ENCODE measurements at regions not wholly inside any gene's neighbourhood (a gene's known extent, or its start where the extent isn't known, plus 50 kb on each side); places are given as distances from the start of the nearest gene placed in this dataset.

DNA sequence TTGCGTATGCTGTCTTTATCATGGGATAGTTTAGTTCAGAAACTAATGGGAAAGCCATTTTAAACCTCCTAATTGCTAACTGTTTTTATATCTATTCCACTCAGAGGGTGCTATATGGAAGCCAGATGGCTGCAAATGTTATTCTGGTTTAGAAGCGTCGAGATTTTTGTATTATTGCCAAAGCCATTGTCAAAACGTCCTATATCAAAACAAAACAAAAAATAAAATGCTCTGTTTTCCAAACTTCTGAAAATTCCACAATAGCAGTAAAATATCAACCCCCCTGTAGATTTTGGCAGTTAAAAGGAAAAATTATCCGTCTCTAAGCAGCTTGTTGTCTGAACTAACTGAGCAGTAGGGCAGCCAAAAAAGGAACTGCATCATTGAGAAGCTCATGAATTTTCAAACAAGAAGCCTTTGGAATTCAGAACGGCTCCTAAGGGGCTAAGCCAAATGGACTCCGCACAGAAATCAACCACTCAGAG lies 195.4 kb upstream of the CWC22 start:
- H3K4me3 ChIP-seq (ENCODE audit: control insufficient read depth, low read depth, low read length), result no peak overlapping the region
- TF ChIP-seq CTCF (conservative IDR thresholded peaks at IDR 0.05; ENCODE audit: control insufficient read depth, insufficient read depth, low read depth, low read length), result no peak
- DNase-seq (ENCODE audit: low read depth), result peak; percentile 38

DNA sequence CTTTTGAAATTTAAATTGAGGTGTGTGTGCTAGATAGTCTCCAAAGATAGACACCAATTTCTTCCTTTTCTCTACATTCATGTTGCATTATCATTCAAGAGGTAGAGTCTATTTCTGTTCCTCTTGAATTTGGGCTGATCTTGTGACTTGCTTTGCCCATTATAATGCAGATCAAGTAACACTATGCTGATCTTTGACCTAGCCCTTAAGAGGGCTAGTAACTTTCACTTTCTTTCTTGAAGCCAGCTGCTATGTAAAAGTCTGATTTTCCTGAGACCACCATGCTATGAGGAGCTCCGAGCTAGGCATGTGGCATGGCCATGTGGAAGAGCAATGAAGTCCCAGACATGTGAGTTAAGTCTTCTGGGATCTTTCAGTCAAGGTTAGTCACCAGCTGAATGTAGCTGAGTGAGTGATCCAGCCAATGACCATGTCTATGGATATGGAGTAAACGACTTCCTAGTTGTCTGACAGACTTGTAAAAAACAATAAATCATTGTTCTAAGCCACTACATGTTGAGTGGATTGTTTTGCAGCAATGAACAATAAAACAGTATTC lies 189.4 kb upstream of the CWC22 start:
- peak; percentile 49 for DNase-seq (ENCODE audit: low read depth)
- no peak overlapping the region for H3K4me3 ChIP-seq (ENCODE audit: control insufficient read depth, low read depth, low read length)
- no peak for TF ChIP-seq CTCF (conservative IDR thresholded peaks at IDR 0.05; ENCODE audit: control insufficient read depth, insufficient read depth, low read depth, low read length)

- no peak for TF ChIP-seq CTCF (conservative IDR thresholded peaks at IDR 0.05; ENCODE audit: control insufficient read depth, insufficient read depth, low read depth, low read length)
- no peak overlapping the region for H3K4me3 ChIP-seq (ENCODE audit: control insufficient read depth, low read depth, low read length)
- DNase-seq (ENCODE audit: low read depth), result no peak
These were observed 188.8 kb upstream of the CWC22 start for GRCh38 chr2:180195847-180196246.

DNA sequence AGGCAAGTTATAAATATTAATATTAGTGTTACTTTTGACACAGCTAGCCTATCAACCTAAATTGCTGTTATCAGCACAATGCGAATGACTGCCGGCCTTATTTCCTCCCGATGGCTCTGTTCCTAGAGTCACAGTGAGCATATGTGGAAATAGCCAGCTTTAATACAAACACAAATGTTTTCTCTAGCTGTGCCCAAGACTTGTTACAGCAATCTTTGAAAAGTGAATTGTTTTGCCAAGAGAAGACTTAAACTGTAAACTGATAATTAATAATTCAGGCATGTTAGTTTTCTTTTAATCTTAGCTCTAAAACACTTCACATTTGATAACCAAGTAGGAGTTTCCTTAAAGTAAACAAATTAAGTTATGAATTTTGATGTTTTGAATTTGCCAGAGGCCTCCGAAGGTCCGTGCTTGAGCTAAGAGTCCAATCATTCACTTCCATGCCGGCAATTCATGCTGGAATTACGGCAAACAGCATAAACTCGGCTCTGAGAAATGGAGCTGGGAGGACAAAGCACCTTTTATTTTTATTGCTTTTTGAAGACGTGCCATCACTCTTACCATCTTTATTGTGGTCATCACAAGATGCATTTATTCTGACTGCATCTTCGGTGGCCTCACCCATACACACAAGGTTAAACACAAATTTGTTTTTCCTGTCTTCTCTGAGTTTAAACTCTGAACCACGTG lies 184.5 kb upstream of the CWC22 start:
- peak; percentile 20 for DNase-seq (ENCODE audit: low read depth)
- TF ChIP-seq CTCF (conservative IDR thresholded peaks at IDR 0.05; ENCODE audit: control insufficient read depth, insufficient read depth, low read depth, low read length), result no peak
- H3K4me3 ChIP-seq (ENCODE audit: control insufficient read depth, low read depth, low read length), result no peak overlapping the region

DNA sequence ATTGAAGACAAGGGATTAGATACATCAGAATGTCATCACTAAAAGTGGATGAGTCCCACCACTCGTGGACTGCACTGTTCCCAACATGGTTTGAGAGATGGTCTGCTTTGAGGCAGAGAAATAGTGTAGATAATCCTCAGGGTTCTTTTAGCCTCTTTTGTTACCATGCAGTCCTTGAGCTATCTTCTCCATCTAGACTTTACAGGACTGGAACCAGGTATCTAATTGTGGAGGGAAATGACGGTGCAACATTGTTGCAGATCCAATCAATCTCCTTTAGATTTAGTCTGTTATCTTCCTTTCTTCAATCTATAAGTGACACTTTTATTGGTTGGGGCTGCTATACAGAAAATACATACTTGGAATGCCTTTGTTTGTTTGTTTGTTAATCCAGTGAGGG lies 183.8 kb upstream of the CWC22 start:
- no peak for DNase-seq (ENCODE audit: low read depth)
- TF ChIP-seq CTCF (conservative IDR thresholded peaks at IDR 0.05; ENCODE audit: control insufficient read depth, insufficient read depth, low read depth, low read length), result no peak
- H3K4me3 ChIP-seq (ENCODE audit: control insufficient read depth, low read depth, low read length), result no peak overlapping the region

DNA sequence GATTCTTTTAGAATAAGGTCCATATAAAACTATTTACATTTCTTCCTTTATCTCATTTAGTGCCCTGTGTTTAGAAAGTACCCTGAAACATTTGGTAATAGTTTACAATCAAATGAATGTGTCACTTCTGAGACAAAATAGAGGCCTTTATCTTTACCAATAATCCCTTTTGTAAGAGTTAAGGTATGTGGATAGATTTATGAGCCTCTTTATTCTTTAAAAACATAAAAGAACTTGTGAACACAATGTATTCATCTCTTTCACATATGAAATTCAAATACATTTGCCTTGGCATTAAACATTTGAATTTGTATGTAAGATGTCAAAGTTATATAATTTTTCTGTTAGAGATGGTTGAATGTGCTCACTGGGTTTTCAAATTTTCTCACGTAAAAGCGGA lies 180.5 kb upstream of the CWC22 start:
- TF ChIP-seq CTCF (conservative IDR thresholded peaks at IDR 0.05; ENCODE audit: control insufficient read depth, insufficient read depth, low read depth, low read length), result no peak
- no peak for DNase-seq (ENCODE audit: low read depth)

More for the DNA sequence above, 180.5 kb upstream of the CWC22 start:
- no peak overlapping the region for H3K4me3 ChIP-seq (ENCODE audit: control insufficient read depth, low read depth, low read length)
